ENCODE measurements at regions not wholly inside any gene's neighbourhood (a gene's known extent, or its start where the extent isn't known, plus 50 kb on each side); places are given as distances from the start of the nearest gene placed in this dataset.

DNA sequence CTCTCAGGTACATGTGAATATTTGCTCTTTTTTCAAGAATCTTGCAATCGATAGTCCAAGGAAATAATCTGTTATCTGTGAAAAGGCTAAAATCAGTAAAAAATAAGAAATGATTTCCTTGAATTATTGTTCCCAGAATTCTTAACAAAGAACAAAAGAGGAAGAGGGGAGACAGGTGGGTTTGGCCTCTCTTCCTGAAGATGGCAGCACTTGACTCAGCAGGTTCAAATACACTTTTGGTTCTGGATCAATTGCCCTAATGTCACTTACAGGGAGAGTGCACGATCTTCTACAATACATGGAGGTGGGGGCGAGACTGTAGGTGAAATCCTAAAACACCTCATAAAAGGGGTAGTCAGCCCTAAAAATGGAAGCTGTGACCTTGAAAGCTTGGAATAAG, 358.7 kb downstream of the IRS2 start:
- no peaks in the 10 kb centered on the region for H3K27me3 ChIP-seq
- H3K4me1 ChIP-seq = no peaks in the 10 kb centered on the region
- 85 to 87% methylated on average over 3 of the region's 3 CpGs for WGBS, 2 donors
- H3K36me3 ChIP-seq (ENCODE audit: low read depth, missing control alignments) = no peaks in the 10 kb centered on the region
- no peak for DNase-seq
- H3K9me3 ChIP-seq = no peaks in the 10 kb centered on the region
- TF ChIP-seq, protein P1, sequence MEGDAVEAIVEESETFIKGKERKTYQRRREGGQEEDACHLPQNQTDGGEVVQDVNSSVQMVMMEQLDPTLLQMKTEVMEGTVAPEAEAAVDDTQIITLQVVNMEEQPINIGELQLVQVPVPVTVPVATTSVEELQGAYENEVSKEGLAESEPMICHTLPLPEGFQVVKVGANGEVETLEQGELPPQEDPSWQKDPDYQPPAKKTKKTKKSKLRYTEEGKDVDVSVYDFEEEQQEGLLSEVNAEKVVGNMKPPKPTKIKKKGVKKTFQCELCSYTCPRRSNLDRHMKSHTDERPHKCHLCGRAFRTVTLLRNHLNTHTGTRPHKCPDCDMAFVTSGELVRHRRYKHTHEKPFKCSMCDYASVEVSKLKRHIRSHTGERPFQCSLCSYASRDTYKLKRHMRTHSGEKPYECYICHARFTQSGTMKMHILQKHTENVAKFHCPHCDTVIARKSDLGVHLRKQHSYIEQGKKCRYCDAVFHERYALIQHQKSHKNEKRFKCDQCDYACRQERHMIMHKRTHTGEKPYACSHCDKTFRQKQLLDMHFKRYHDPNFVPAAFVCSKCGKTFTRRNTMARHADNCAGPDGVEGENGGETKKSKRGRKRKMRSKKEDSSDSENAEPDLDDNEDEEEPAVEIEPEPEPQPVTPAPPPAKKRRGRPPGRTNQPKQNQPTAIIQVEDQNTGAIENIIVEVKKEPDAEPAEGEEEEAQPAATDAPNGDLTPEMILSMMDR (IDR thresholded peaks at IDR 0.05) = peak in 1 of 3 experiments; percentile 3
- no peak for TF ChIP-seq POLR2A (IDR thresholded peaks at IDR 0.05)
- no peak overlapping the region for H3K27ac ChIP-seq
- intact Hi-C loops (cut with DNase I; ENCODE audit: low total_unique reads) = no loop called here
- H3K4me3 ChIP-seq = no peak overlapping the region

DNA sequence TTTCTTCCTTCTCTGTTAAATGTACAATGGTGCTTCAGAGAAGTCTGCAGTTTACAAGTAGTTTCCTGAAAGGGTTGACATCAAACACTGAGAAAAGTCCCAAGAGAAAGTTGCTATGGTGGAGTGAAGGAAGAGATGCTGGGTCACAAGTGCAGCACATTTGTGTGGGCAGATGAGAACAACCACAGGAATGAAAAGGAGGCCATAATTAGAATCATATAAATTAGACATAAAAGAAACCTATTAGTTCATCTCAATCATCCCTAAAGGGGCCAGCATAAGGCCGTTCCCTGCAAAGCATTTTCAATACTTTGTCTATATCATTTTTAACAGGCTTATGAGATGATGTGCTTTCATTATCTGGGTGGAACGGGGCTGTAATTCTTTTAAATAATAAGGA, 359.2 kb downstream of the IRS2 start:
- WGBS, 2 donors = 74 to 75% methylated on average over 2 of the region's 2 CpGs
- intact Hi-C loops (cut with DNase I; ENCODE audit: low total_unique reads) = no loop called here
- DNase-seq = no peak

GRCh38 chr13:109426690-109426990, 359.7 kb downstream of the IRS2 start:
- H3K4me3 ChIP-seq = no peak overlapping the region
- DNase-seq = no peak
- no peaks in the 10 kb centered on the region for H3K4me1 ChIP-seq
- no peak for TF ChIP-seq POLR2A (IDR thresholded peaks at IDR 0.05)
- TF ChIP-seq, protein P1 (IDR thresholded peaks at IDR 0.05) = no peak
- H3K36me3 ChIP-seq (ENCODE audit: low read depth, missing control alignments) = no peaks in the 10 kb centered on the region
- intact Hi-C loops (cut with DNase I; ENCODE audit: low total_unique reads) = no loop called here
- no peak overlapping the region for H3K27ac ChIP-seq
- 89 to 91% methylated on average over 1 of the region's 1 CpG for WGBS, 2 donors
- no peaks in the 10 kb centered on the region for H3K27me3 ChIP-seq
- H3K9me3 ChIP-seq = no peaks in the 10 kb centered on the region

More for the DNA sequence above, 359.2 kb downstream of the IRS2 start:
- H3K4me3 ChIP-seq = no peak overlapping the region
- TF ChIP-seq, protein P1 (IDR thresholded peaks at IDR 0.05) = no peak
- no peak for TF ChIP-seq POLR2A (IDR thresholded peaks at IDR 0.05)
- no peaks in the 10 kb centered on the region for H3K9me3 ChIP-seq
- H3K36me3 ChIP-seq (ENCODE audit: low read depth, missing control alignments) = no peaks in the 10 kb centered on the region
- no peaks in the 10 kb centered on the region for H3K27me3 ChIP-seq
- no peak overlapping the region for H3K27ac ChIP-seq
- H3K4me1 ChIP-seq = no peaks in the 10 kb centered on the region

DNA sequence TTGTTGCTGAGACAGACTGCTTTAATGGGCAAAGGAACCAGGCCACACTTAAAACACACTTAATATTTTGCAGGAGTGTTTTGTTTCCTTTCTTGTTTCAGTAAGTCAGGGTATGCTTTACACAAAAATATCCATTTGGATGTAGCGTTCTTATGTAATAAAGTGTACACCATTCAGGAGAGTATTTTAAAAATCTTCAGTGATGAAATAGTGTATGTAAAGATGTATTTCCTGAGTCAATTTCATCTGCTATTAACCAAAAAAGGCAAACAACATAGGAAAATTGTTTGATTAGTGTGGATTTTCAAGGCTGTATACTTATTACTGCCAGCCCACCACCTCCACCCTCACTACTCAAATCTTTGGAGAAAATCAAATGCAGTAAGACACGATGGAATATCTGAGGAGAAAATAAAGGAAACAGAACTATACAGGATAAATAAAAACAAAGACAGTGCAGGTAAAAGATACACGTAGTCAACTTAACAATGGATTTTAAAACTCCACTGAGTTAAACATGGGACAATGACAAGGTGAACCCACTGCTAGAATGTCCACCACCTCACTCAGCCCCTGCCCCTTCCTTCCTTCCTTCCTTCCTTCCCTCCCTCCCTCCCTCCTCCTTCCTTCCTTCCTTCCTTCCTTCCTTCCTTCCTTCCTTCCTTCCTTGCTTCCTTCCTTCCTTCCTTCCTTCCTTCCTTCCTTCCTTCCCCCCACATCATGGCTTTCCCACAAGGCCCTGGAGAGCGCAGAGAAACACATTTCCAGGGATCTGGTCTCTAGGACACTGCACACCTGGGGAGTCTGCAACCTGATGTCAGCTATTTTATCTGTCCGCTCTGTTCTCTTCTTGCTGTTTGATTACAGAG, 360.3 kb downstream of the IRS2 start:
- no peak for DNase-seq
- Histone ChIP-seq H3K9me3 (no peaks in the 10 kb centered on the region), H3K27ac (no peak overlapping the region), H3K36me3 (ENCODE audit: low read depth, missing control alignments) (no peaks in the 10 kb centered on the region), H3K4me1 (no peaks in the 10 kb centered on the region), H3K4me3 (no peak overlapping the region), H3K27me3 (no peaks in the 10 kb centered on the region)
- intact Hi-C loops (cut with DNase I; ENCODE audit: low total_unique reads) = no loop called here
- WGBS, 2 donors = 80 to 90% methylated on average over 5 of the region's 5 CpGs
- TF ChIP-seq, protein P1 (IDR thresholded peaks at IDR 0.05) = no peak
- TF ChIP-seq POLR2A (IDR thresholded peaks at IDR 0.05) = no peak

DNA sequence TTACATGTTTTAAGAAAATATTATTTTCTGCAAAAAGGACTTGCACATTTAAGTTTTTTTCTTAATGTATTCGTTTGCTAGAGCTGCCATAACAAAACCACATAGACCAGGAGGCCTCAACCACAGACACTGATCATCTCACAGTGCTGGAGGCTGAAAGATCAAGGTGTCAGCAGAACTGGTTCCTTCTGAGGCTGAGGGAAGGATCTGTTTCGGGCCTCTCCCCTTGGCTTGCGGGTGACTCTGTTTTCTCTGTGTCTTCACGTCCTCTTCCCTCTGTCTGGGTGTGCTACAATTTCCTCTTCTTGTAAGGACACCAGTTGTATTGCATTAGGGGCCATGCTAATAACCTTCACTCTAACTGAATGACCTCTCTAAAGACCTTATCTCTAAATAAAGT, 364.2 kb downstream of the IRS2 start:
- Histone ChIP-seq H3K27me3 (no peaks in the 10 kb centered on the region), H3K4me1 (no peaks in the 10 kb centered on the region), H3K27ac (no peak overlapping the region), H3K36me3 (ENCODE audit: low read depth, missing control alignments) (no peaks in the 10 kb centered on the region), H3K4me3 (no peak overlapping the region), H3K9me3 (no peaks in the 10 kb centered on the region)
- intact Hi-C loops (cut with DNase I; ENCODE audit: low total_unique reads) = no loop called here
- no peak for DNase-seq
- 76 to 77% methylated on average over 4 of the region's 4 CpGs for WGBS, 2 donors
- TF ChIP-seq, protein P1 (IDR thresholded peaks at IDR 0.05) = no peak
- no peak for TF ChIP-seq POLR2A (IDR thresholded peaks at IDR 0.05)
